ENCODE measurements at regions not wholly inside any gene's neighbourhood (a gene's known extent, or its start where the extent isn't known, plus 50 kb on each side); places are given as distances from the start of the nearest gene placed in this dataset.

GRCh38 chr5:109937951-109938350 is 248.2 kb downstream of the MAN2A1 start:
- DNase-seq = no peak
- Mint-ChIP-seq H3K27ac (no peak overlapping the region), H3K36me3 (ENCODE audit: low read depth) (no peaks in the 10 kb centered on the region), H3K9me3 (no peaks in the 10 kb centered on the region), H3K4me3 (no peak overlapping the region), H3K4me1 (ENCODE audit: low read depth) (peaks cover 6% of the 10 kb centered on the region; the same call in 1 of the 2 replicates), H3K27me3 (ENCODE audit: insufficient read depth) (peaks cover 3% of the 10 kb centered on the region)
- TF ChIP-seq, protein P1, sequence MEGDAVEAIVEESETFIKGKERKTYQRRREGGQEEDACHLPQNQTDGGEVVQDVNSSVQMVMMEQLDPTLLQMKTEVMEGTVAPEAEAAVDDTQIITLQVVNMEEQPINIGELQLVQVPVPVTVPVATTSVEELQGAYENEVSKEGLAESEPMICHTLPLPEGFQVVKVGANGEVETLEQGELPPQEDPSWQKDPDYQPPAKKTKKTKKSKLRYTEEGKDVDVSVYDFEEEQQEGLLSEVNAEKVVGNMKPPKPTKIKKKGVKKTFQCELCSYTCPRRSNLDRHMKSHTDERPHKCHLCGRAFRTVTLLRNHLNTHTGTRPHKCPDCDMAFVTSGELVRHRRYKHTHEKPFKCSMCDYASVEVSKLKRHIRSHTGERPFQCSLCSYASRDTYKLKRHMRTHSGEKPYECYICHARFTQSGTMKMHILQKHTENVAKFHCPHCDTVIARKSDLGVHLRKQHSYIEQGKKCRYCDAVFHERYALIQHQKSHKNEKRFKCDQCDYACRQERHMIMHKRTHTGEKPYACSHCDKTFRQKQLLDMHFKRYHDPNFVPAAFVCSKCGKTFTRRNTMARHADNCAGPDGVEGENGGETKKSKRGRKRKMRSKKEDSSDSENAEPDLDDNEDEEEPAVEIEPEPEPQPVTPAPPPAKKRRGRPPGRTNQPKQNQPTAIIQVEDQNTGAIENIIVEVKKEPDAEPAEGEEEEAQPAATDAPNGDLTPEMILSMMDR (IDR thresholded peaks at IDR 0.05) = no peak

DNA sequence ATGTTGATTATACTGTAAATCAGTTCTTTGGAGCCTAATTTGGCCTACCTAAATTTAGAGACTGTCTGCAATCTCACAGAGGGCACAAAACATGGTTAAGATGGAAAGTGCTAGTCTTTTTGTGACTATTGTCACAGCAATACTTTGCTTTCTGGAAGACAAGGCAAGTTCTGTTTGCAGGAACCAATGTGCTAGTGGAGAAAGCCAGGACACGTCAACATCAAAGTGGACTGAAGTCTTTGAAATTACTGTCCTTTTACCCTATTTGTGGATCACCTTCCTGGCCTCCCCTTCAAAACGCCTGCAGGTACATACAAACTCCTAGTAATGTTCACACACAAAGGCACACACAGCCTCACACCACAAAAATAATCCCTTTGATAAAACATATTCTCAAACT is 248.7 kb downstream of the MAN2A1 start:
- no peak overlapping the region for H3K4me3 Mint-ChIP-seq
- TF ChIP-seq, protein P1 (IDR thresholded peaks at IDR 0.05) = no peak
- H3K27ac Mint-ChIP-seq = no peak overlapping the region
- peaks cover 3% of the 10 kb centered on the region for H3K27me3 Mint-ChIP-seq (ENCODE audit: insufficient read depth)
- H3K4me1 Mint-ChIP-seq (ENCODE audit: low read depth) = peaks cover 6% of the 10 kb centered on the region; the same call in 1 of the 2 replicates
- DNase-seq = no peak
- H3K36me3 Mint-ChIP-seq (ENCODE audit: low read depth) = no peaks in the 10 kb centered on the region
- H3K9me3 Mint-ChIP-seq = no peaks in the 10 kb centered on the region

GRCh38 chr5:109939116-109939682 is 249.5 kb downstream of the MAN2A1 start:
- H3K9me3 Mint-ChIP-seq = no peaks in the 10 kb centered on the region
- TF ChIP-seq, protein P1 (IDR thresholded peaks at IDR 0.05) = no peak

DNA sequence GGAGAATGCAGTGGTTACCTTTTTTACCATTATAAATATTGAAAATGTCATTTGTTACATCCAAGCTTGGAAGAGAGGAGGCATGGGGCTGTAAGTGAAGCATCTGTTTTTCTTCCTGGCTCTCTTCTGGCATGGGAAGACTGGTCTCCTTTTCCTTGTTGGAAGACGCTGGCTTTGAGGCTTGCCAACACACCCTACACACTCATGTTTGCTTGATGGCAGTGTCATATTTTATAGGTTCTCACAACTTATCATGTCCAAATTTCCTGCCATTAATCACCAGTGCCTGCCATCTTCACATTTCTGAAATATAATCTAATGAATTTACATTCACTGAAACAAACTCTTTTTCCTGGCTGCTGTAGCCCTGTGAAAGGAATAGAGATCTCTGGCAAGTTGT is 252.9 kb downstream of the MAN2A1 start:
- H3K27me3 Mint-ChIP-seq (ENCODE audit: insufficient read depth) = peaks cover 9% of the 10 kb centered on the region
- TF ChIP-seq, protein P1 (IDR thresholded peaks at IDR 0.05) = no peak
- H3K4me3 Mint-ChIP-seq = no peak overlapping the region
- no peak overlapping the region for H3K27ac Mint-ChIP-seq
- DNase-seq = no peak
- peaks cover 6% of the 10 kb centered on the region; the same call in 1 of the 2 replicates for H3K4me1 Mint-ChIP-seq (ENCODE audit: low read depth)
- no peaks in the 10 kb centered on the region for H3K36me3 Mint-ChIP-seq (ENCODE audit: low read depth)
- H3K9me3 Mint-ChIP-seq = no peaks in the 10 kb centered on the region

More at GRCh38 chr5:109939116-109939682, 249.5 kb downstream of the MAN2A1 start:
- peaks cover 6% of the 10 kb centered on the region; the same call in 1 of the 2 replicates for H3K4me1 Mint-ChIP-seq (ENCODE audit: low read depth)
- no peaks in the 10 kb centered on the region for H3K36me3 Mint-ChIP-seq (ENCODE audit: low read depth)
- peaks cover 3% of the 10 kb centered on the region for H3K27me3 Mint-ChIP-seq (ENCODE audit: insufficient read depth)
- no peak overlapping the region for H3K27ac Mint-ChIP-seq
- no peak for DNase-seq
- no peak overlapping the region for H3K4me3 Mint-ChIP-seq

DNA sequence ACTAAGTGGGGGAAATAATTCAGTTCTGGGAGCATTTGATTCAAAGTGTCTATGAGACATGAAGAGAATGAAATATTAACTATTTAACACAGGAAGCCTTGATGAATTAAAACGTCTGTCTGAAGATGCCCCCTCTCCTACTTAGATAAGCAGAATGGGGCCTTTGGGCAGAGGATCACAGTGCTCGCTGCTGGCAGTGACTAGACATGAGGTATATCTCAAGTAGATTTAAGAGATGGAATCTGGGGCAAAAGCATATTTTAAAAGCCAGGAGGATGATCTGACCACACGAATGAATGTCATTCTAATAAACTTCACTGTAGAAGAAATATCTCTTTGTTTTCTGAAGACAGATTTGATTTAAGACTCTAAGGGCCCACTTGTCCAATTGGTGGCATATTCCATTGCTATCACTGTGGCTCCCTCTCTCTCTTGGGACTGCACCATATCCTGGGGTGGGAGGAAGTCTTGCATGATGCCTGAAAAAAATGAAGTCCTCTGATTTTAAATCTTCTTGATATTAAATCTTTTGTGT is 254.0 kb downstream of the MAN2A1 start:
- Mint-ChIP-seq H3K4me1 (ENCODE audit: low read depth) (peaks cover 5% of the 10 kb centered on the region; the same call in 1 of the 2 replicates), H3K36me3 (ENCODE audit: low read depth) (no peaks in the 10 kb centered on the region), H3K4me3 (no peak overlapping the region), H3K9me3 (no peaks in the 10 kb centered on the region), H3K27me3 (ENCODE audit: insufficient read depth) (peaks cover 12% of the 10 kb centered on the region), H3K27ac (no peak overlapping the region)
- TF ChIP-seq, protein P1 (IDR thresholded peaks at IDR 0.05) = no peak
- DNase-seq = no peak

Measured in HFFc6 (cell line).